ENCODE measurements at regions not wholly inside any gene's neighbourhood (a gene's known extent, or its start where the extent isn't known, plus 50 kb on each side); places are given as distances from the start of the nearest gene placed in this dataset.

DNA sequence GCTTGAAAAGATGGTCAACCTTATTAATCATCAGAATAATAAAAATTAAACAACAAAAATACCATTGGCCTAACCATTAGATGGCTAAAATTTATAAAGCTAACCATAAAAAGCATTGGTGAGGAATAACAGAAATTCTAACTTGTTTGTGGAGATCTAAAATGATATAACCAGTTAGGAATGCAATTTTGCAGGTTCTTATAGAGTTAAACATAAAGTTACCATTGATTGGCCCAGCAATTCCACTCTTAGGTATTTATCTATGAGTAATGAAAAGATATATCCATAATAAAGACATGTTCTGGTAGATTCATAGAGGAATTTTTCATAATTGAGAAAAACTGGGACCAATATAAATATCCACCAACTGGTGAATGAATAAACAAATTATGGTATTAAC, 1098.6 kb downstream of the FSCB start:
- H4K8ac ChIP-seq (ENCODE audit: low read depth in 2 of 2, low read length in 2 of 2): no peak overlapping the region
- no peaks in the 10 kb centered on the region for H3K27me3 ChIP-seq (ENCODE audit: control insufficient read depth, insufficient read depth, low read length)
- H4K91ac ChIP-seq (ENCODE audit: insufficient read depth, low read depth, low read length): no peak overlapping the region
- no peak overlapping the region for H3K4ac ChIP-seq (ENCODE audit: low read depth, low read length)
- H2BK20ac ChIP-seq (ENCODE audit: low read depth, low read length): no peak overlapping the region
- no peak overlapping the region for H3K18ac ChIP-seq (ENCODE audit: low read depth, low read length)
- H3K4me3 ChIP-seq (ENCODE audit: insufficient read depth, low read depth, low read length): no peak overlapping the region
- no peaks in the 10 kb centered on the region for H4K20me1 ChIP-seq (ENCODE audit: insufficient read depth, low read length)
- peaks cover 2% of the 10 kb centered on the region; the same call in 1 of the 2 replicates for H3K9me3 ChIP-seq (ENCODE audit: control insufficient read depth, insufficient read depth, low read length)
- POLR2A ChIA-PET (ENCODE audit: unreplicated experiment): no interaction called here
- no peak overlapping the region for H2BK120ac ChIP-seq (ENCODE audit: low read depth, low read length)
- TF ChIP-seq CHD1 (IDR thresholded peaks at IDR 0.05; ENCODE audit: low read depth, low read length) (no peak), MXI1 (IDR thresholded peaks at IDR 0.05; ENCODE audit: borderline replicate concordance, low read depth, low read length) (no peak), RFX5 (IDR thresholded peaks at IDR 0.05; ENCODE audit: low read depth, low read length) (no peak)
- in situ Hi-C loops (cut with MboI; ENCODE audit: low sequenced_read_pairs): no loop called here
- no peak overlapping the region for H2BK5ac ChIP-seq (ENCODE audit: low read depth, low read length, poor library complexity, severe bottlenecking)
- H3K56ac ChIP-seq (ENCODE audit: extremely low read depth, insufficient read depth, low read length): no peak overlapping the region
- no peak overlapping the region for H3K27ac ChIP-seq (ENCODE audit: insufficient read depth, low read length)
- dilution Hi-C loops (cut with HindIII; ENCODE audit: low sequenced_read_pairs, unreplicated experiment): no loop called here
- H3K79me1 ChIP-seq (ENCODE audit: low read depth in 1 of 2, low read length in 2 of 2): no peaks in the 10 kb centered on the region
- H2BK15ac ChIP-seq (ENCODE audit: low read depth, low read length): no peak overlapping the region
- no peak overlapping the region for H3K23ac ChIP-seq (ENCODE audit: low read depth, low read length)
- no peaks in the 10 kb centered on the region for H3K36me3 ChIP-seq (ENCODE audit: control insufficient read depth, insufficient read depth, low read length)
- H4K5ac ChIP-seq (ENCODE audit: low read depth, low read length): no peak overlapping the region
- H3K14ac ChIP-seq (replicated peaks; ENCODE audit: low read depth, low read length): no peak overlapping the region
- CTCF ChIA-PET: no interaction called here
- H3K9me1 ChIP-seq (ENCODE audit: insufficient read depth, low read length): no peaks in the 10 kb centered on the region
- no peak overlapping the region for H2AK5ac ChIP-seq (ENCODE audit: low read depth, low read length)
- no peaks in the 10 kb centered on the region for H3K4me1 ChIP-seq (ENCODE audit: control insufficient read depth, insufficient read depth, low read length)
- ATAC-seq (ENCODE audit: low read depth) (no peak), DNase-seq (no peak)
- BruUV-seq (replicated peaks): no TSS peak
- intact Hi-C loops (cut with micrococcal nuclease): no loop called here
- no peak overlapping the region for H2AK9ac ChIP-seq (replicated peaks; ENCODE audit: low read depth, low read length, poor library complexity)
- no peak overlapping the region for H2AFZ ChIP-seq (replicated peaks; ENCODE audit: low read length, poor library complexity)
- no peak overlapping the region for H3K4me2 ChIP-seq (ENCODE audit: low read depth, low read length)
- no peak overlapping the region for H3K9ac ChIP-seq (ENCODE audit: low read depth, low read length)
